GM10248 (cell line): ENCODE measurements at regions not wholly inside any gene's neighbourhood (a gene's known extent, or its start where the extent isn't known, plus 50 kb on each side); places are given as distances from the start of the nearest gene placed in this dataset.

Experiments
- CTCF ChIA-PET: fragments of 300-600 bp; sonication (Branson Sonifier 250); formaldehyde crosslinking; extraction: SDS; loops from one replicate; lab custom pipeline; 2021; ENCODE audit warnings: antibody characterized with exemption; lab: Yijun Ruan, JAX
- POLR2A ChIA-PET: fragments of 350-650 bp; sonication (Branson Sonifier 250); formaldehyde crosslinking; extraction: SDS; loops from one replicate; lab custom pipeline; 2020; ENCODE audit warnings: antibody characterized with exemption; lab: Yijun Ruan, JAX
- DNase-seq: peaks from one replicate; pipeline ENCODE4 v3.0.0; 2012; ENCODE audit errors: extremely low spot score
- CTCF ChIP-seq: IDR thresholded peaks from 2 replicates; pipeline ENCODE4 v1.5.1; 2012; ENCODE audit warnings: mild to moderate bottlenecking, low read depth; ENCODE audit errors: extremely low read depth, missing control alignments, control extremely low read depth

- DNase-seq = no peak
- ChIA-PET POLR2A (no interaction called here), CTCF (interaction anchor here (1.1 to 1.7 kb wide), 2 partner anchors 25 to 29 kb away, joined by 3 to 4 read pairs; no protein-coding TSS in a partner anchor)
- no peak for TF ChIP-seq CTCF
Measured at GRCh38 chr3:181239441-181239840, 249.9 kb upstream of the DNAJC19 start.

DNA sequence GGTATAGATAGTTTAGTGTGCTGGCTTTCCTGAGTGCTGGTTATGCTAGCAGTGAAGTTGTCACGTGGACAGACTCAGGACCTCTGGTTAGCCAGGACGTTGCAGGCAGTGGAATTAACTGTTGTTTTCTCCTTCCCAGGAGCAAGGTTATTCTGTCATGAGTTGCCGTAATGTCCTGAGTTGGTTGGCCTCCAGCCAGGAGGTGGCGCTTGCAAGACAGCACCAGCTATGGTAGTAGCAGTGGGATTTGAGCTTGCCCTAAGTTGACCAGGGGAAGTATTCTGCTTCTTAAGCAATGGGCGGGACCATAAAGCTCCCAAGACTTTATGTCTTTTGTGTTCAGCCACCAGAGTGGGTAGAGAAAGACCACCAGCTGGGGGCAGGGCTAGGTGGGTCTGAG is 240.7 kb upstream of the DNAJC19 start:
- ChIA-PET CTCF (interaction anchor here (1.2 to 1.9 kb wide), 2 partner anchors 10 to 1453 kb away, joined by 4 read pairs; no protein-coding TSS in a partner anchor), POLR2A (no interaction called here)
- no peak for TF ChIP-seq CTCF
- no peak for DNase-seq

DNA sequence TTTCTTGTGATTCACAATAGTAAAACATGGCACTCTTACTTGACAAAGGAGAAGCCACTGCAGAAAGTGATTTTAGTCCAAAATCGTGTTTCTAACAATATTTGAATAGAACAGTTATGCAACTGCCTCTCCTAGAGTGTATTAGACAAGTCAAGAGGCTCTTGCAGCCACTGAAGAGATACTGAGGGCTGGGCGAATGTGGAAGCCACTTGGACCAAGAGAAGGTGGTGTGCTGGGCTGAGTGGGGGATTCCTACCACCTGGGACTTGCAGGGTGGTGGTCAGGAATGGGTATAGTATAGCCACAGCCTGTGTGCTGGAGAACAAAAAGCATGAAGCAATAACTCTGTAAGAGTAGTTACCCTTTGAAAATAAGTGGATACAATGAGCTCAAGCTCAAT is 223.8 kb upstream of the DNAJC19 start:
- POLR2A ChIA-PET = no interaction called here
- TF ChIP-seq CTCF = no peak
- CTCF ChIA-PET = no interaction called here

DNA sequence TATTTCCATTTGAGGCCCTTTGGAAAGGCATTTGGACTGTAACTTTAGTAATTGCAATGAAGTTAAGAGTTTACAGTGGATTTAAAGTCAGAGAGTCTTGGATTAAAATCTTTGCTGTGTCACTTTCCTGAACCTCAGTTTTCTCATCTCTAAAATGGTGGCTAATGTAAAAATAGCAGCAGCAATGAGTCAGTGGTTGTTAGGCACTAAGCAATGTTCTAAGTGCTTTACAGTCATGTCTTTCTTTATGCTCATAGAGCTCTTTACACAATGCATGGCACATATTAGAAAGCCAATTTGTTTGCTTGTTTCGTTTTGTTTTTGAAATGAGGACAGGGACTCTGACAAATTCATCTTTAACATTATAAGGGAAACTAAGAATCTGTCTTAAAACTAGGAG is 222.7 kb upstream of the DNAJC19 start:
- no peak for TF ChIP-seq CTCF
- POLR2A ChIA-PET = no interaction called here
- no peak for DNase-seq
- CTCF ChIA-PET = no interaction called here

More for the DNA sequence above, 223.8 kb upstream of the DNAJC19 start:
- no peak for DNase-seq

GRCh38 chr3:181210275-181210674 is 220.7 kb upstream of the DNAJC19 start:
- CTCF ChIA-PET = interaction anchor here (0.9 to 2.5 kb wide), 4 partner anchors 29 to 491 kb away, joined by 3 to 16 read pairs (median 4); no protein-coding TSS in a partner anchor
- DNase-seq = no peak
- no peak for TF ChIP-seq CTCF
- POLR2A ChIA-PET = no interaction called here

GRCh38 chr3:181189556-181189955 is 200.0 kb upstream of the DNAJC19 start:
- TF ChIP-seq CTCF = no peak
- DNase-seq = no peak
- POLR2A ChIA-PET = no interaction called here
- CTCF ChIA-PET = interaction anchor here (1.6 kb wide), 1 partner anchor 15 kb away, joined by 5 read pairs; no protein-coding TSS in a partner anchor
